Fibroblast of lung (primary cell): ENCODE measurements at regions not wholly inside any gene's neighbourhood (a gene's known extent, or its start where the extent isn't known, plus 50 kb on each side); places are given as distances from the start of the nearest gene placed in this dataset.

Source experiments
- DNase-seq, 2 donors: peaks; one replicate each; pipeline versions ENCODE4 v3.0.0 to v3.0.0-alpha.2; 2010; ENCODE audit warnings: low read depth in 2 of 2
- H2AFZ ChIP-seq: 2 replicates; pipeline ENCODE4 v1.5.1; 2012; ENCODE audit warnings: low read length, control low read depth, inconsistent platforms
- H3K27ac ChIP-seq: 2 replicates; pipeline ENCODE4 v1.5.1; 2011; ENCODE audit warnings: low read length, control low read depth; ENCODE audit not compliant: insufficient read depth
- H3K27me3 ChIP-seq: 2 replicates; pipeline ENCODE4 v1.5.1; 2011; ENCODE audit warnings: mild to moderate bottlenecking, low read length; ENCODE audit not compliant: control insufficient read depth, insufficient read depth
- H3K36me3 ChIP-seq: 2 replicates; pipeline ENCODE4 v1.5.1; 2011; ENCODE audit warnings: low read length; ENCODE audit not compliant: control insufficient read depth, insufficient read depth
- H3K4me1 ChIP-seq: 2 replicates; pipeline ENCODE4 v1.5.1; 2011; ENCODE audit warnings: low read length; ENCODE audit not compliant: control insufficient read depth, insufficient read depth; ENCODE audit errors: extremely low read depth
- H3K4me2 ChIP-seq: 2 replicates; pipeline ENCODE4 v1.5.1; 2011; ENCODE audit warnings: low read length, control low read depth; ENCODE audit not compliant: insufficient read depth; ENCODE audit errors: extremely low read depth
- H3K4me3 ChIP-seq, 4 experiments: fragments of 200-600 bp in 1 of 4; sonication (generic) in 1 of 4; replicated peaks in 1 of 4; 2 replicates each; pipeline ENCODE4 v1.5.1; 2011 to 2016; ENCODE audit warnings: low read length in 4 of 4, low read depth in 3 of 4, mild to moderate bottlenecking in 3 of 4, control low read depth in 2 of 4, inconsistent platforms in 1 of 4, mixed read lengths in 1 of 4; ENCODE audit not compliant: insufficient read depth in 1 of 4; ENCODE audit errors: control extremely low read depth in 1 of 4
- H3K79me2 ChIP-seq: 2 replicates; pipeline ENCODE4 v1.5.1; 2012; ENCODE audit warnings: mild to moderate bottlenecking, low read length, inconsistent platforms; ENCODE audit not compliant: control insufficient read depth, insufficient read depth
- H3K9ac ChIP-seq: 2 replicates; pipeline ENCODE4 v1.5.1; 2011; ENCODE audit warnings: mild to moderate bottlenecking, low read length, control low read depth; ENCODE audit not compliant: insufficient read depth
- H3K9me3 ChIP-seq: 2 replicates; pipeline ENCODE4 v1.5.1; 2012; ENCODE audit warnings: low read depth, low read length; ENCODE audit not compliant: control insufficient read depth, insufficient read depth
- H4K20me1 ChIP-seq: 2 replicates; pipeline ENCODE4 v1.5.1; 2011; ENCODE audit warnings: low read length; ENCODE audit not compliant: control insufficient read depth, insufficient read depth; ENCODE audit errors: extremely low read depth
- EZH2 ChIP-seq: IDR thresholded peaks from 2 replicates; pipeline ENCODE4 v1.5.1; 2012; ENCODE audit warnings: low read length, control low read depth, mild to moderate bottlenecking; ENCODE audit errors: missing control alignments
- TF ChIP-seq, protein P1 (sequence below), 2 donors: IDR thresholded peaks in 1 of 2; conservative IDR thresholded peaks in 1 of 2; 1 replicate in 1 of 2; 2 replicates in 1 of 2; pipeline ENCODE4 v1.5.1; 2011 to 2012; ENCODE audit warnings: low read length in 2 of 2, control low read depth in 1 of 2, inconsistent platforms in 1 of 2, low read depth in 1 of 2, mild to moderate bottlenecking in 1 of 2

DNA sequence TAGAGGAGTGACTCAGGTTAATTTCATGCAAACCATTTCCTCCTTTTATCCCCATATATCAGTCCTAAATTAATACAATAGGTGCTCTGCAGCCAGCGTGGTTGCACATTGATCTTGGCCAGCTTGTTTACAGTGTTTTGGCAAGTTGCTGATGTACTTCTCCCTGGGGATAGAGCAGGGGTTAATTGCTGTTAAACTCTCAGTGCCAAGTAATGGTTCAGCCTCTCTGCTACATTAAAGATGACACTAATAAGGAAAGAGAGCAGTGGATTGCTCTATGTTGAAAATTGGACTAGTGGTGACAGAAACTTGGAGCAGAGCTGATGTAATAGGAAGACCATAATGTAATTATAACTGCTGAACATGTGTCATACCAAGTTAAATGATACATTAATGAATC, 717.5 kb downstream of the RERGL start:
- H4K20me1 ChIP-seq, result no peaks in the 10 kb centered on the region
- H3K4me2 ChIP-seq, result no peak overlapping the region
- no peaks in the 10 kb centered on the region for H3K79me2 ChIP-seq
- no peaks in the 10 kb centered on the region for H3K36me3 ChIP-seq
- no peaks in the 10 kb centered on the region for H3K27me3 ChIP-seq
- H2AFZ ChIP-seq, result no peak overlapping the region
- no peak for DNase-seq
- no peaks in the 10 kb centered on the region for H3K4me1 ChIP-seq
- H3K9me3 ChIP-seq, result no peaks in the 10 kb centered on the region
- H3K4me3 ChIP-seq, result no peak overlapping the region
- no peak for TF ChIP-seq EZH2
- TF ChIP-seq, protein P1, sequence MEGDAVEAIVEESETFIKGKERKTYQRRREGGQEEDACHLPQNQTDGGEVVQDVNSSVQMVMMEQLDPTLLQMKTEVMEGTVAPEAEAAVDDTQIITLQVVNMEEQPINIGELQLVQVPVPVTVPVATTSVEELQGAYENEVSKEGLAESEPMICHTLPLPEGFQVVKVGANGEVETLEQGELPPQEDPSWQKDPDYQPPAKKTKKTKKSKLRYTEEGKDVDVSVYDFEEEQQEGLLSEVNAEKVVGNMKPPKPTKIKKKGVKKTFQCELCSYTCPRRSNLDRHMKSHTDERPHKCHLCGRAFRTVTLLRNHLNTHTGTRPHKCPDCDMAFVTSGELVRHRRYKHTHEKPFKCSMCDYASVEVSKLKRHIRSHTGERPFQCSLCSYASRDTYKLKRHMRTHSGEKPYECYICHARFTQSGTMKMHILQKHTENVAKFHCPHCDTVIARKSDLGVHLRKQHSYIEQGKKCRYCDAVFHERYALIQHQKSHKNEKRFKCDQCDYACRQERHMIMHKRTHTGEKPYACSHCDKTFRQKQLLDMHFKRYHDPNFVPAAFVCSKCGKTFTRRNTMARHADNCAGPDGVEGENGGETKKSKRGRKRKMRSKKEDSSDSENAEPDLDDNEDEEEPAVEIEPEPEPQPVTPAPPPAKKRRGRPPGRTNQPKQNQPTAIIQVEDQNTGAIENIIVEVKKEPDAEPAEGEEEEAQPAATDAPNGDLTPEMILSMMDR (conservative IDR thresholded peaks at IDR 0.05 in 1 of 2, IDR thresholded peaks at IDR 0.05 in 1 of 2; ENCODE audit: low read depth in 1 of 2, low read length in 2 of 2), result no peak
- H3K9ac ChIP-seq, result no peak overlapping the region
- no peak overlapping the region for H3K27ac ChIP-seq

DNA sequence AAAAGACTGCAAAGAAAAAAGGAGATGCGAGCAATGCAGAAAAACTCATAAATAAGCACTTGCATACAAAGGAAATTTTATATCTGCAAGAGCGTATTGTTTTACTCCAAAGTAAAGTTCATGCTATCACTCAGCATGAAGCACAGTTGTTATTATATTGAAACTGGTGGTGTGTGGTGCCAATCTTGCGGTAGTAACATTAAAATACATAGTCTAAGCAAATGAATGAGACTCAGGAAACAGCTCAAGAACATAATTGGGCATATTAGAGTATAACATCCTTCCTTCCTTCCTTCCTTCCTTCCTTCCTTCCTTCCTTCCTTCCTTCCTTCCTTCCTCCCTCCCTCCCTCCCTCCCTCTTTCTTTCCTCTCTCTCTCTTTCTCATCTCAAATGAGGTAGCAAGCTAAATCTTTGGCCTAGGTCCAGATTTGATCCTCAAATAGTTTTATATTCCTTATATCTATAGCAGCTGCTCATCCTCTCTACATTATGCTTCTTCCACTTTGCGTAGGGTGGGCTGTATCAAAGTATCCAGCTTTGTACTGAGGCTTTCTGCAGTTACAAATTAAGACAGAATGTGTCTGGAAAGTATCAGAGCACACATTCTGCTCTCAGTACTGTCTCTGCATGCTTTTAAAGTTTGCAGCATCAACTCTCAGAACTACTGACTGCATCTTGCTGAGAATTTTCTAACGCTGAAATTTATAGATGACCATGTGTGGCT, 718.3 kb downstream of the RERGL start:
- H3K9ac ChIP-seq, result no peak overlapping the region
- H3K36me3 ChIP-seq, result no peaks in the 10 kb centered on the region
- H3K4me3 ChIP-seq, result no peak overlapping the region
- no peak overlapping the region for H3K27ac ChIP-seq
- no peaks in the 10 kb centered on the region for H4K20me1 ChIP-seq
- no peaks in the 10 kb centered on the region for H3K4me1 ChIP-seq
- TF ChIP-seq EZH2, result no peak
- TF ChIP-seq, protein P1 (conservative IDR thresholded peaks at IDR 0.05 in 1 of 2, IDR thresholded peaks at IDR 0.05 in 1 of 2; ENCODE audit: low read depth in 1 of 2, low read length in 2 of 2), result no peak
- H2AFZ ChIP-seq, result no peak overlapping the region
- H3K4me2 ChIP-seq, result no peak overlapping the region
- H3K9me3 ChIP-seq, result no peaks in the 10 kb centered on the region
- no peaks in the 10 kb centered on the region for H3K79me2 ChIP-seq
- DNase-seq, result no peak
- no peaks in the 10 kb centered on the region for H3K27me3 ChIP-seq

DNA sequence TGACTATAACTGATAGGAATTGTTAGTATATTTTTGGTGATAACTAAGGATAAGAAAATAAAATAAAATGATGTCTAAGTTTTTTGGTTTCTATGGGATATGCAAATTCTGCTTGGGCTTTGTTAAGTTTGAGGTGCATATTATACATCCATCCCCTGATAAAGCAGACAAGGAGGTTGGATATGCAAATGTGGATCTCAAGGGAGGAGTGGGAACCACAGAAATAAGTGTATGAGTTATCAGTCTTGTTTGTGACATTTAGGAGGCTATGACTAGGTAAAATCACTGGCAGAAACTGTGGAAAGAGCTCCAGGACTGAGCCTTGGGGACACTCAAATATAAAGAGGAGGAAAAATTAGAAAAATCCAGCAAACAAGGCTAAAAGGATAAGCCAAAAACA, 719.4 kb downstream of the RERGL start:
- Histone ChIP-seq H3K9ac (no peak overlapping the region), H2AFZ (no peak overlapping the region)

More for the DNA sequence above, 719.4 kb downstream of the RERGL start:
- Histone ChIP-seq H3K4me3 (no peak overlapping the region), H3K27me3 (no peaks in the 10 kb centered on the region), H4K20me1 (no peaks in the 10 kb centered on the region), H3K36me3 (no peaks in the 10 kb centered on the region), H3K79me2 (no peaks in the 10 kb centered on the region), H3K4me1 (no peaks in the 10 kb centered on the region), H3K9me3 (no peaks in the 10 kb centered on the region), H3K4me2 (no peak overlapping the region), H3K27ac (no peak overlapping the region)
- no peak for TF ChIP-seq EZH2
- TF ChIP-seq, protein P1 (conservative IDR thresholded peaks at IDR 0.05 in 1 of 2, IDR thresholded peaks at IDR 0.05 in 1 of 2; ENCODE audit: low read depth in 1 of 2, low read length in 2 of 2), result no peak
- no peak for DNase-seq
